ENCODE measurements at regions not wholly inside any gene's neighbourhood (a gene's known extent, or its start where the extent isn't known, plus 50 kb on each side); places are given as distances from the start of the nearest gene placed in this dataset.

DNA sequence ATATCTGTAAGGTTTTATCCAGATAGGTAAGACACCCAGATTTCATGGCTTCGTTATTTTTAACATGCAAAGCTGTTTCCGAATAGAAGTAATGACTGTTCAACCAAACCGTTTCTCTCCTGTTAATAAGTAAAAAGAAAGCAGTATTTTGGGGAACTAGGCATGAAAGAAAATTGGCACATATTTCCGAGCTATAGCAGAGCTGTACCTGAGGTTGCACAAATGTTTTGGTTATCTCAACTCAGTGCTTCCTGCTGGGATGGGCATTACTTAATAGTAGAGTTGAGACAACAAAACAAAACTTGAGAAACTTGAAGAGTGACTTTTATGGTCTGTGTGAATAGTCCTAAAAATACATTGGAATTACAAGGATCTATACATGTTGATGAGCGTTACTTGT, 564.3 kb upstream of the SORCS1 start (continued):
- TF ChIP-seq ZNF462 (CRISPR knock-in tag; IDR thresholded peaks at IDR 0.05): no peak
- no peak for TF ChIP-seq JUNB (IDR thresholded peaks at IDR 0.05; ENCODE audit: unreplicated experiment)

GRCh38 chr10:107727767-107728317, 563.3 kb upstream of the SORCS1 start:
- H3K4me3 Mint-ChIP-seq: no peak overlapping the region
- H3K27ac ChIP-seq (ENCODE audit: low read depth): no peak overlapping the region
- no peaks in the 10 kb centered on the region; the same call in 1 of the 2 replicates for H3K9me2 ChIP-seq (ENCODE audit: insufficient read depth)
- no peaks in the 10 kb centered on the region for H3K27me3 ChIP-seq (ENCODE audit: insufficient read depth)
- no peak overlapping the region for H3K4me3 ChIP-seq
- ATAC-seq (no peak), DNase-seq (ENCODE audit: low spot score) (no peak)
- no peak overlapping the region for H3K27ac Mint-ChIP-seq
- no peaks in the 10 kb centered on the region for H4K20me1 ChIP-seq (replicated peaks; ENCODE audit: insufficient read depth)
- no peak overlapping the region for H2AFZ ChIP-seq
- peaks cover 3% of the 10 kb centered on the region for H3K4me1 Mint-ChIP-seq
- H3K79me2 ChIP-seq (replicated peaks; ENCODE audit: insufficient read depth): no peaks in the 10 kb centered on the region
- peaks cover 2% of the 10 kb centered on the region; the same call in 1 of the 3 replicates for H3K9me3 Mint-ChIP-seq
- H3K36me3 Mint-ChIP-seq (ENCODE audit: low read depth): no peaks in the 10 kb centered on the region
- H3F3A ChIP-seq (replicated peaks; ENCODE audit: low read depth): no peaks in the 10 kb centered on the region
- H3K27me3 Mint-ChIP-seq (ENCODE audit: insufficient read depth, low read depth, poor library complexity): no peaks in the 10 kb centered on the region
- no peak overlapping the region for H3K4me2 ChIP-seq
- H3K36me3 ChIP-seq (ENCODE audit: insufficient read depth): no peaks in the 10 kb centered on the region
- TF ChIP-seq EZH2phosphoT487 (IDR thresholded peaks at IDR 0.05; ENCODE audit: unreplicated experiment) (no peak), ZNF114 (CRISPR knock-in tag; IDR thresholded peaks at IDR 0.05) (no peak)
- no peaks in the 10 kb centered on the region for H3K4me1 ChIP-seq (ENCODE audit: insufficient read depth)

- ATAC-seq: no peak
- Mint-ChIP-seq H3K36me3 (ENCODE audit: low read depth) (no peaks in the 10 kb centered on the region), H3K27ac (no peak overlapping the region), H3K4me1 (no peaks in the 10 kb centered on the region), H3K4me3 (no peak overlapping the region), H3K9me3 (no peaks in the 10 kb centered on the region), H3K27me3 (ENCODE audit: insufficient read depth, low read depth, poor library complexity) (no peaks in the 10 kb centered on the region)
- H3K4me2 ChIP-seq: no peak overlapping the region
- no peak overlapping the region for H2AFZ ChIP-seq
- H3K9me2 ChIP-seq (ENCODE audit: insufficient read depth): no peaks in the 10 kb centered on the region; the same call in 1 of the 2 replicates
- no peaks in the 10 kb centered on the region for H3K27me3 ChIP-seq (ENCODE audit: insufficient read depth)
- no peaks in the 10 kb centered on the region for H3K79me2 ChIP-seq (replicated peaks; ENCODE audit: insufficient read depth)
- H3F3A ChIP-seq (replicated peaks; ENCODE audit: low read depth): no peaks in the 10 kb centered on the region
- H3K4me1 ChIP-seq (ENCODE audit: insufficient read depth): no peaks in the 10 kb centered on the region
- no peaks in the 10 kb centered on the region for H4K20me1 ChIP-seq (replicated peaks; ENCODE audit: insufficient read depth)
- no peak overlapping the region for H3K27ac ChIP-seq (ENCODE audit: low read depth)
- no peak overlapping the region for H3K4me3 ChIP-seq
- H3K36me3 ChIP-seq (ENCODE audit: insufficient read depth): no peaks in the 10 kb centered on the region
- DNase-seq (ENCODE audit: low spot score): no peak
- TF ChIP-seq POLR2AphosphoS5 (IDR thresholded peaks at IDR 0.05; ENCODE audit: low read depth): no peak
- TF ChIP-seq ZNF331 (CRISPR knock-in tag; IDR thresholded peaks at IDR 0.05; ENCODE audit: low read depth): no peak
- TF ChIP-seq, protein P1, sequence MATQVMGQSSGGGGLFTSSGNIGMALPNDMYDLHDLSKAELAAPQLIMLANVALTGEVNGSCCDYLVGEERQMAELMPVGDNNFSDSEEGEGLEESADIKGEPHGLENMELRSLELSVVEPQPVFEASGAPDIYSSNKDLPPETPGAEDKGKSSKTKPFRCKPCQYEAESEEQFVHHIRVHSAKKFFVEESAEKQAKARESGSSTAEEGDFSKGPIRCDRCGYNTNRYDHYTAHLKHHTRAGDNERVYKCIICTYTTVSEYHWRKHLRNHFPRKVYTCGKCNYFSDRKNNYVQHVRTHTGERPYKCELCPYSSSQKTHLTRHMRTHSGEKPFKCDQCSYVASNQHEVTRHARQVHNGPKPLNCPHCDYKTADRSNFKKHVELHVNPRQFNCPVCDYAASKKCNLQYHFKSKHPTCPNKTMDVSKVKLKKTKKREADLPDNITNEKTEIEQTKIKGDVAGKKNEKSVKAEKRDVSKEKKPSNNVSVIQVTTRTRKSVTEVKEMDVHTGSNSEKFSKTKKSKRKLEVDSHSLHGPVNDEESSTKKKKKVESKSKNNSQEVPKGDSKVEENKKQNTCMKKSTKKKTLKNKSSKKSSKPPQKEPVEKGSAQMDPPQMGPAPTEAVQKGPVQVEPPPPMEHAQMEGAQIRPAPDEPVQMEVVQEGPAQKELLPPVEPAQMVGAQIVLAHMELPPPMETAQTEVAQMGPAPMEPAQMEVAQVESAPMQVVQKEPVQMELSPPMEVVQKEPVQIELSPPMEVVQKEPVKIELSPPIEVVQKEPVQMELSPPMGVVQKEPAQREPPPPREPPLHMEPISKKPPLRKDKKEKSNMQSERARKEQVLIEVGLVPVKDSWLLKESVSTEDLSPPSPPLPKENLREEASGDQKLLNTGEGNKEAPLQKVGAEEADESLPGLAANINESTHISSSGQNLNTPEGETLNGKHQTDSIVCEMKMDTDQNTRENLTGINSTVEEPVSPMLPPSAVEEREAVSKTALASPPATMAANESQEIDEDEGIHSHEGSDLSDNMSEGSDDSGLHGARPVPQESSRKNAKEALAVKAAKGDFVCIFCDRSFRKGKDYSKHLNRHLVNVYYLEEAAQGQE (IDR thresholded peaks at IDR 0.05; ENCODE audit: unreplicated experiment): no peak
- TF ChIP-seq CREB1 (CRISPR knock-in tag; IDR thresholded peaks at IDR 0.05; ENCODE audit: low read depth): no peak
- no peak for TF ChIP-seq NANOG (IDR thresholded peaks at IDR 0.05; ENCODE audit: borderline replicate concordance)
- no peak for TF ChIP-seq ZNF114 (CRISPR knock-in tag; IDR thresholded peaks at IDR 0.05)
Measured at GRCh38 chr10:107718864-107719263, 554.4 kb upstream of the SORCS1 start.

Measured in GM23338 (cell line).